CD1c-positive myeloid dendritic cell (primary cell): ENCODE measurements at regions not wholly inside any gene's neighbourhood (a gene's known extent, or its start where the extent isn't known, plus 50 kb on each side); places are given as distances from the start of the nearest gene placed in this dataset.

Source experiments
- DNase-seq: peaks from one replicate; pipeline ENCODE4 v3.0.0-alpha.2; 2016; ENCODE audit errors: extremely low spot score

GRCh38 chr9:85428230-85428629 lies 313.5 kb downstream of the AGTPBP1 start:
- no peak for DNase-seq

GRCh38 chr9:85427772-85428171 lies 314.0 kb downstream of the AGTPBP1 start:
- DNase-seq = no peak

GRCh38 chr9:85425153-85425611 lies 316.6 kb downstream of the AGTPBP1 start:
- peak; percentile 57 for DNase-seq

- DNase-seq = no peak
Measured at GRCh38 chr9:85423422-85423821, 318.3 kb downstream of the AGTPBP1 start.

GRCh38 chr9:85421641-85422040 lies 320.1 kb downstream of the AGTPBP1 start:
- DNase-seq = no peak

GRCh38 chr9:85420750-85421149 lies 321.0 kb downstream of the AGTPBP1 start:
- DNase-seq = no peak

- DNase-seq = no peak
Measured at GRCh38 chr9:85417674-85418073, 324.1 kb downstream of the AGTPBP1 start.

GRCh38 chr9:85416715-85417114 lies 325.0 kb downstream of the AGTPBP1 start:
- no peak for DNase-seq

- DNase-seq = no peak
Measured at GRCh38 chr9:85414390-85414789, 327.4 kb downstream of the AGTPBP1 start.

- no peak for DNase-seq
Measured at GRCh38 chr9:85408494-85408893, 333.3 kb downstream of the AGTPBP1 start.

- no peak for DNase-seq
Measured at GRCh38 chr9:85405566-85405950, 336.2 kb downstream of the AGTPBP1 start.

- no peak for DNase-seq
Measured at GRCh38 chr9:85404911-85405565, 336.7 kb downstream of the AGTPBP1 start.

GRCh38 chr9:85402551-85402950 lies 339.2 kb downstream of the AGTPBP1 start:
- DNase-seq = no peak

GRCh38 chr9:85401998-85402397 lies 339.8 kb downstream of the AGTPBP1 start:
- DNase-seq = no peak

- no peak for DNase-seq
Measured at GRCh38 chr9:85397005-85397404, 344.7 kb downstream of the AGTPBP1 start.

- no peak for DNase-seq
Measured at GRCh38 chr9:85392260-85392659, 349.5 kb downstream of the AGTPBP1 start.

- DNase-seq = no peak
Measured at GRCh38 chr9:85377731-85378289, 363.9 kb downstream of the AGTPBP1 start.

GRCh38 chr9:85368781-85369180 lies 373.0 kb downstream of the AGTPBP1 start:
- DNase-seq = no peak

GRCh38 chr9:85359161-85359560 lies 382.6 kb downstream of the AGTPBP1 start:
- DNase-seq = no peak

- DNase-seq = no peak
Measured at GRCh38 chr9:85349046-85349445, 392.7 kb downstream of the AGTPBP1 start.

GRCh38 chr9:85347541-85347940 lies 394.2 kb downstream of the AGTPBP1 start:
- no peak for DNase-seq

- DNase-seq = no peak
Measured at GRCh38 chr9:85344901-85345300, 396.9 kb downstream of the AGTPBP1 start.

- no peak for DNase-seq
Measured at GRCh38 chr9:85339338-85339737, 402.4 kb downstream of the AGTPBP1 start.

- DNase-seq = no peak
Measured at GRCh38 chr9:85334228-85334627, 407.5 kb downstream of the AGTPBP1 start.
